Tibial artery (tissue), 4 donors: ENCODE measurements at regions not wholly inside any gene's neighbourhood (a gene's known extent, or its start where the extent isn't known, plus 50 kb on each side); places are given as distances from the start of the nearest gene placed in this dataset.
"Not testable (repeated sequence)": the region's sequence is repeated elsewhere in the genome, so short reads cannot be mapped to it uniquely, and the experiment has no call there.

Experiments
- DNase-seq, 2 donors: peaks; one replicate each; pipeline ENCODE4 v3.0.0-alpha.2; 2019
- H3K27ac ChIP-seq, 2 donors: fragments of 200-600 bp; sonication (generic) in 1 of 2; 1 replicate in 1 of 2; 2 replicates in 1 of 2; pipeline ENCODE4 v1.5.1; 2018 to 2019; ENCODE audit warnings: mild to moderate bottlenecking in 1 of 2
- H3K27me3 ChIP-seq, 2 donors: fragments of 200-600 bp; sonication (generic) in 1 of 2; one replicate each; pipeline versions ENCODE4 v1.5.1 to v1.6.0; 2016 to 2019
- H3K36me3 ChIP-seq, 3 donors: fragments of 200-600 bp; sonication (generic) in 2 of 3; one replicate each; pipeline ENCODE4 v1.5.1; 2016 to 2019; ENCODE audit warnings: mild to moderate bottlenecking in 2 of 3
- H3K4me1 ChIP-seq, 4 donors: fragments of 200-600 bp; sonication (generic) in 2 of 4; 1 replicate in 3 of 4; 2 replicates in 1 of 4; pipeline ENCODE4 v1.5.1; 2016 to 2019
- H3K4me3 ChIP-seq, 2 donors: fragments of 200-600 bp; sonication (generic) in 1 of 2; 1 replicate in 1 of 2; 2 replicates in 1 of 2; pipeline ENCODE4 v1.5.1; 2018 to 2019; ENCODE audit warnings: mild to moderate bottlenecking in 2 of 2
- H3K9me3 ChIP-seq, 3 donors: fragments of 200-600 bp; sonication (generic) in 1 of 3; one replicate each; pipeline ENCODE4 v1.5.1; 2016 to 2019
- intact Hi-C: fragments of 100-400 bp; cut with DNase I; formaldehyde crosslinking; loops from one replicate; pipeline ENCODE4 v1.15.0; 2023; ENCODE audit warnings: low total_unique reads
- TF ChIP-seq, protein P1 (sequence below), 2 experiments: fragments of 200-600 bp in 1 of 2; fragments of 450-650 bp in 1 of 2; IDR thresholded peaks; one replicate each; pipeline ENCODE4 v1.5.1; 2017 to 2019; ENCODE audit warnings: antibody characterized with exemption in 2 of 2, mild to moderate bottlenecking in 1 of 2, moderate library complexity in 1 of 2

- Histone ChIP-seq H3K4me1 (peaks cover 0 to 5% (median 0%) of the 10 kb centered on the region in 4 donors), H3K4me3 (no peak overlapping the region), H3K27me3 (no peaks in the 10 kb centered on the region), H3K9me3 (no peaks in the 10 kb centered on the region), H3K36me3 (no peaks in the 10 kb centered on the region), H3K27ac (no peak overlapping the region)
- intact Hi-C loops = no loop called here
- no peak for DNase-seq
- TF ChIP-seq, protein P1, sequence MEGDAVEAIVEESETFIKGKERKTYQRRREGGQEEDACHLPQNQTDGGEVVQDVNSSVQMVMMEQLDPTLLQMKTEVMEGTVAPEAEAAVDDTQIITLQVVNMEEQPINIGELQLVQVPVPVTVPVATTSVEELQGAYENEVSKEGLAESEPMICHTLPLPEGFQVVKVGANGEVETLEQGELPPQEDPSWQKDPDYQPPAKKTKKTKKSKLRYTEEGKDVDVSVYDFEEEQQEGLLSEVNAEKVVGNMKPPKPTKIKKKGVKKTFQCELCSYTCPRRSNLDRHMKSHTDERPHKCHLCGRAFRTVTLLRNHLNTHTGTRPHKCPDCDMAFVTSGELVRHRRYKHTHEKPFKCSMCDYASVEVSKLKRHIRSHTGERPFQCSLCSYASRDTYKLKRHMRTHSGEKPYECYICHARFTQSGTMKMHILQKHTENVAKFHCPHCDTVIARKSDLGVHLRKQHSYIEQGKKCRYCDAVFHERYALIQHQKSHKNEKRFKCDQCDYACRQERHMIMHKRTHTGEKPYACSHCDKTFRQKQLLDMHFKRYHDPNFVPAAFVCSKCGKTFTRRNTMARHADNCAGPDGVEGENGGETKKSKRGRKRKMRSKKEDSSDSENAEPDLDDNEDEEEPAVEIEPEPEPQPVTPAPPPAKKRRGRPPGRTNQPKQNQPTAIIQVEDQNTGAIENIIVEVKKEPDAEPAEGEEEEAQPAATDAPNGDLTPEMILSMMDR (IDR thresholded peaks at IDR 0.05) = no peak
These were observed 144.9 kb upstream of the OLIG3 start for GRCh38 chr6:137638926-137639706.

DNA sequence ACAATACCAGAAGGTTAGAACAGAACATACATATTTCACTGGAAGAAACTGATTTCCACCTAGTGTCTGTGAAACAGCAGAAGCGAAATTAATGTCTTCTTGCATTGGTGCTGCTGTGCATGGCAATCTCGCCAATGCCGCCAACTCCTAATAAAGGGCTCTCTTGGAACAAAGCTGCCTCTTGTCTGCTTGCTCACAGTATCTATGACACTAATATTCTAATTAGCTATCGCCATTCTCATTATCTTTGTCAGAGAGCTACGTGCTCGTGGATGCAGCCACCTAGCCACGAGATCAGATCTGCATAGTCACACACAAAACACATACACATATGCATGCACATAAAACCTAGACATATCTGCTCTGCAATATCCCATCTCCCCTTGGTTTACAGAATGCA, 145.9 kb upstream of the OLIG3 start:
- H3K4me1 ChIP-seq = peaks cover 0 to 5% (median 0%) of the 10 kb centered on the region in 4 donors
- TF ChIP-seq, protein P1 (IDR thresholded peaks at IDR 0.05) = no peak
- intact Hi-C loops = no loop called here
- H3K9me3 ChIP-seq = no peaks in the 10 kb centered on the region
- H3K36me3 ChIP-seq = no peaks in the 10 kb centered on the region
- H3K27me3 ChIP-seq = no peaks in the 10 kb centered on the region
- H3K4me3 ChIP-seq = no peak overlapping the region
- no peak for DNase-seq
- H3K27ac ChIP-seq = no peak overlapping the region

GRCh38 chr6:137641474-137642077, 147.4 kb upstream of the OLIG3 start:
- intact Hi-C loops = no loop called here
- no peak overlapping the region for H3K27ac ChIP-seq
- TF ChIP-seq, protein P1 (IDR thresholded peaks at IDR 0.05) = peak; percentile 53 to 65
- H3K9me3 ChIP-seq = no peaks in the 10 kb centered on the region
- peaks cover 0 to 4% (median 0%) of the 10 kb centered on the region in 4 donors for H3K4me1 ChIP-seq
- no peak overlapping the region for H3K4me3 ChIP-seq
- no peaks in the 10 kb centered on the region for H3K27me3 ChIP-seq
- H3K36me3 ChIP-seq = no peaks in the 10 kb centered on the region
- peak; percentile 69 for DNase-seq

DNA sequence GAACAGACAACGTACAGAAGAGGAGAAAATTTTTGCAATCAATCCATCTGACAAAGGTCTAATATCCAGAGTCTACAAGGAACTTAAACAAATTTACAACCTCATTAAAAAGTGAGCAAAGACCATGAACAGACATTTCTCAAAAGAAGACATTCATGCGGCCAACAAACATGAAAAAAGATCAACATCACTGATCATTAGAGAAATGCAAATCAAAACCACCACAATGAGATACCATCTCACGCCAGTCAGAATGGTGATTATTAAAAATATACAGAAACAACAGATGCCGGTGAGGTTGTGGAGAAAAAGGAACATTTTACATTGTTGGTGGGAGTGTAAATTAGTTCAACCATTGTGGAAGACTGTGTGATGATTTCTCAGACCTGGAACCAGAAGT, 149.0 kb upstream of the OLIG3 start:
- H3K4me3 ChIP-seq, H3K9me3 ChIP-seq, H3K36me3 ChIP-seq, H3K4me1 ChIP-seq, H3K27ac ChIP-seq, intact Hi-C loops, H3K27me3 ChIP-seq, DNase-seq: not testable (repeated sequence)

DNA sequence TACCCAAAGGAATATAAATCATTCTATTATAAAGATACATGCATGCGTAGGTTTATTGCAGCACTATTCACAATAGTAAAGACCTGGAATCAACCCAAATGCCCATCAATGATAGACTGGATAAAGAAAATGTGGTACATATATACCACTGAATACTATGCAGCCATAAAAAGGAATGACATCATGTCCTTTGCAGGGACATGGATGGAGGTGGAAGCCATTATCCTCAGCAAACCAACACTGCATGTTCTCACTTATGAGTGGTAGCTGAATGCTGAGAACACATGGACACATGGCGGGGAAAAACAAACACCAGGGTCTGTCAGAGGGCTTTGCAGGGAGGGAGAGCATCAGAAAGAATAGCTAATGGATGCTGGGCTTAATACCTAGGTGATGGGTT, 149.4 kb upstream of the OLIG3 start:
- H3K27ac ChIP-seq, H3K36me3 ChIP-seq, H3K4me3 ChIP-seq, H3K4me1 ChIP-seq, DNase-seq, H3K9me3 ChIP-seq, H3K27me3 ChIP-seq, intact Hi-C loops: not testable (repeated sequence)

DNA sequence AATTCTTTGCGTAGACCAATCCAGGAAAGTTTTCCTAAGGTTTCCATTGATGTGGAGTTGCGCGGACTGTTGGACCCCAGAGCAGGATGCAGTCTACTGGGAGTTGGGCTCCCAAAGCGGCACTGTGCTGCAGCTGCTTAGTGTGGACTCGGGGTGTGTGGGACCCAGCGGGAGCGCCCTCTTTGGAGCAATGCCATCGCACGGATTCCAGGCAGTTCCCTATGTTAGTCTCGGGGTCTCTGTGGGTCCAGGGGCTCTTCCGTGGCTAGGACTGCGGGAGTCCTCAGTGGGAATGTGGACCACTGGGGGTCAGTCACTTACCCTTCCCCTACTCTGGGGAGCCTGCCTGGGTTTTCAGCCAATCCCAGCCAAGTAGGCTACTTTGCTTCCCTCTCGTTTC, 151.7 kb upstream of the OLIG3 start:
- H3K27ac ChIP-seq = no peak overlapping the region
- intact Hi-C loops = no loop called here
- H3K36me3 ChIP-seq = no peaks in the 10 kb centered on the region
- H3K4me1 ChIP-seq = no peaks in the 10 kb centered on the region
- TF ChIP-seq, protein P1 (IDR thresholded peaks at IDR 0.05) = no peak
- no peaks in the 10 kb centered on the region for H3K27me3 ChIP-seq
- no peaks in the 10 kb centered on the region for H3K9me3 ChIP-seq
- no peak overlapping the region for H3K4me3 ChIP-seq
- DNase-seq = no peak
